ENCODE measurements at regions not wholly inside any gene's neighbourhood (a gene's known extent, or its start where the extent isn't known, plus 50 kb on each side); places are given as distances from the start of the nearest gene placed in this dataset.

GRCh38 chr18:52152036-52152435 is 188.0 kb upstream of the DCC start:
- TF ChIP-seq IRF2 (CRISPR knock-in tag; IDR thresholded peaks at IDR 0.05; ENCODE audit: borderline replicate concordance, low read depth) (no peak), NFE2L1 (CRISPR knock-in tag; IDR thresholded peaks at IDR 0.05) (no peak), ZNF138 (CRISPR knock-in tag; conservative IDR thresholded peaks at IDR 0.05) (no peak)
- TF ChIP-seq, protein P1, sequence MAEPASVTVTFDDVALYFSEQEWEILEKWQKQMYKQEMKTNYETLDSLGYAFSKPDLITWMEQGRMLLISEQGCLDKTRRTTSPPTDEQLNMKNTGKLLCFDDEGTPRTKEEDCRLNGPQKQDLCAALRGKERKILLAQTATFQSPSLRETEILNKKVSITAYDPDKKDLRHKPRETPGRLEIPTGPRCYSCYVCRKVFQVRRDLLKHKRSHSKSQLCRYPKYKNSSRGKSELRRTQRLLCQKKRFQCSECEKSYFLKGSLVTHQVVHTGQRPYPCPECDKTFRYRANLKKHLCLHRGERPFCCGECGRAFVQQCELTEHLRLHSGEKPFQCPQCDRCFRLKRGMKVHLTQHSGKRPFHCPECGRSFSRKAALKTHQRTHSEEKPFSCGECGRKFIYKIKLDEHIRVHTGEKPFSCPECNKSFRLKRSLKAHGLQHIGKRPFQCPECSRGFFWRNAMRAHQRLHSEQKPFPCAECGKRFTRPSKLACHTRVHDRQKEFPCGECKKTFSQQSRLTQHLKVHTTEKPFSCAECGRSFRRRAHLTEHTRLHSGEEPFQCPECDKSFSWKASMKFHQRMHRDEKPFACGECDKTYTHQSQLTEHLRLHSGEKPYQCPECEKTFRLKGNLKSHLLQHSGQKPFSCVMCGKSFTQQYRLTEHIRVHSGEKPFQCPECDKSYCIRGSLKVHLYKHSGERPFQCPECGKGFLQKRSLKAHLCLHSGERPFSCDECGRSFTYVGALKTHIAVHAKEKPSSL (CRISPR knock-in tag; conservative IDR thresholded peaks at IDR 0.05), result no peak
